Testis (tissue), 2 donors: ENCODE measurements at regions not wholly inside any gene's neighbourhood (a gene's known extent, or its start where the extent isn't known, plus 50 kb on each side); places are given as distances from the start of the nearest gene placed in this dataset.

ENCODE experiments used
- DNase-seq: peaks from one replicate; pipeline ENCODE4 v3.0.0-alpha.2; 2019
- H3K27ac ChIP-seq, 2 donors: fragments of 200-600 bp; sonication (generic); one replicate each; pipeline ENCODE4 v1.5.1; 2019
- H3K27me3 ChIP-seq: fragments of 200-600 bp; sonication (generic); one replicate; pipeline ENCODE4 v1.5.1; 2019
- H3K36me3 ChIP-seq: fragments of 200-600 bp; sonication (generic); one replicate; pipeline ENCODE4 v1.5.1; 2017; ENCODE audit warnings: low read depth; ENCODE audit errors: missing control alignments
- H3K4me1 ChIP-seq: fragments of 200-600 bp; sonication (generic); one replicate; pipeline ENCODE4 v1.5.1; 2019
- H3K4me3 ChIP-seq, 2 donors: fragments of 200-600 bp; sonication (generic); one replicate each; pipeline ENCODE4 v1.5.1; 2017 to 2019
- H3K9me3 ChIP-seq: fragments of 200-600 bp; sonication (generic); one replicate; pipeline ENCODE4 v1.5.1; 2017
- CTCF ChIP-seq, 3 experiments: fragments of 450-650 bp in 2 of 3; fragments of 200-600 bp in 1 of 3; sonication (generic) in 1 of 3; IDR thresholded peaks; one replicate each; pipeline ENCODE4 v1.5.1; 2016 to 2019; ENCODE audit warnings: antibody characterized with exemption in 3 of 3, mild to moderate bottlenecking in 2 of 3, moderate library complexity in 1 of 3
- POLR2A ChIP-seq: fragments of 450-650 bp; IDR thresholded peaks from one replicate; pipeline ENCODE4 v1.6.1; 2017; ENCODE audit warnings: antibody characterized with exemption, mild to moderate bottlenecking, moderate library complexity
- WGBS, 2 donors: methylation state at CpG; one replicate each; pipeline ENCODE4 v1.1.5; 2018; 5-methylcytosine and 5-hydroxymethylcytosine counted together
- intact Hi-C: fragments of 100-400 bp; cut with DNase I; formaldehyde crosslinking; loops from one replicate; pipeline ENCODE4 v1.15.1; 2023; ENCODE audit warnings: low total_unique reads

GRCh38 chr17:77570565-77570898 lies 388.0 kb upstream of the TNRC6C start:
- Histone ChIP-seq H3K9me3 (no peaks in the 10 kb centered on the region), H3K4me3 (no peak overlapping the region), H3K36me3 (no peaks in the 10 kb centered on the region), H3K27me3 (no peaks in the 10 kb centered on the region), H3K27ac (no peak overlapping the region), H3K4me1 (peaks cover 10% of the 10 kb centered on the region)
- WGBS, 2 donors = 64 to 76% methylated on average over 7 of the region's 7 CpGs
- TF ChIP-seq CTCF (IDR thresholded peaks at IDR 0.05) (no peak), POLR2A (no peak)
- DNase-seq = no peak
- intact Hi-C loops = no loop called here

GRCh38 chr17:77571155-77571981 lies 387.1 kb upstream of the TNRC6C start:
- peak; percentile 37 for DNase-seq
- 29 to 34% methylated on average over 35 of the region's 35 CpGs for WGBS, 2 donors
- Histone ChIP-seq H3K27ac (no peak overlapping the region), H3K4me1 (peaks cover 10% of the 10 kb centered on the region), H3K36me3 (no peaks in the 10 kb centered on the region), H3K4me3 (no peak overlapping the region), H3K27me3 (no peaks in the 10 kb centered on the region), H3K9me3 (no peaks in the 10 kb centered on the region)
- TF ChIP-seq POLR2A (no peak), CTCF (IDR thresholded peaks at IDR 0.05) (no peak)
- intact Hi-C loops = no loop called here

- Histone ChIP-seq H3K27me3 (no peaks in the 10 kb centered on the region), H3K27ac (no peak overlapping the region), H3K4me1 (peaks cover 10% of the 10 kb centered on the region), H3K9me3 (no peaks in the 10 kb centered on the region), H3K4me3 (no peak overlapping the region), H3K36me3 (no peaks in the 10 kb centered on the region)
- WGBS, 2 donors = 4 to 34% methylated on average over 6 to 15 of the region's 15 CpGs
- no peak for TF ChIP-seq CTCF (IDR thresholded peaks at IDR 0.05)
- no peak for TF ChIP-seq POLR2A
- DNase-seq = no peak
- intact Hi-C loops = no loop called here
Measured at GRCh38 chr17:77572065-77572601, 386.4 kb upstream of the TNRC6C start.

- DNase-seq = no peak
- no peak overlapping the region for H3K27ac ChIP-seq
- H3K36me3 ChIP-seq = no peaks in the 10 kb centered on the region
- TF ChIP-seq POLR2A (no peak), CTCF (IDR thresholded peaks at IDR 0.05) (no peak)
- intact Hi-C loops = no loop called here
- no peaks in the 10 kb centered on the region for H3K27me3 ChIP-seq
- H3K4me3 ChIP-seq = no peak overlapping the region
- no peaks in the 10 kb centered on the region for H3K9me3 ChIP-seq
- 81 to 89% methylated on average over 5 of the region's 5 CpGs for WGBS, 2 donors
- peaks cover 10% of the 10 kb centered on the region for H3K4me1 ChIP-seq
Measured at GRCh38 chr17:77572851-77573250, 385.7 kb upstream of the TNRC6C start.

- no peaks in the 10 kb centered on the region for H3K36me3 ChIP-seq
- H3K4me1 ChIP-seq = no peaks in the 10 kb centered on the region
- DNase-seq = no peak
- no peaks in the 10 kb centered on the region for H3K27me3 ChIP-seq
- WGBS, 2 donors = 83 to 88% methylated on average over 7 of the region's 7 CpGs
- H3K27ac ChIP-seq = no peak overlapping the region
- no peak overlapping the region for H3K4me3 ChIP-seq
- no peaks in the 10 kb centered on the region for H3K9me3 ChIP-seq
- TF ChIP-seq POLR2A = no peak
- no peak for TF ChIP-seq CTCF (IDR thresholded peaks at IDR 0.05)
- intact Hi-C loops = no loop called here
Measured at GRCh38 chr17:77577491-77577890, 381.0 kb upstream of the TNRC6C start.
